GM23248 (cell line): ENCODE measurements at regions not wholly inside any gene's neighbourhood (a gene's known extent, or its start where the extent isn't known, plus 50 kb on each side); places are given as distances from the start of the nearest gene placed in this dataset.

ENCODE experiments used
- EZH2 ChIP-seq: fragments of 200-600 bp; sonication (generic); IDR thresholded peaks from 2 replicates; pipeline ENCODE4 v1.6.1; 2018; ENCODE audit warnings: antibody characterized with exemption, mild to moderate bottlenecking; ENCODE audit not compliant: insufficient read depth, poor library complexity, severe bottlenecking
- EZH2phosphoT487 ChIP-seq: fragments of 200-600 bp; sonication (generic); IDR thresholded peaks from 2 replicates; pipeline ENCODE4 v1.6.1; 2018; ENCODE audit warnings: antibody characterized with exemption, moderate library complexity, mild to moderate bottlenecking, low read depth; ENCODE audit not compliant: insufficient read depth

GRCh38 chr11:130725421-130726233 is 190.7 kb downstream of the SNX19 start:
- TF ChIP-seq EZH2phosphoT487 (no peak), EZH2 (no peak)
